PFSK-1 (cell line): ENCODE measurements at regions not wholly inside any gene's neighbourhood (a gene's known extent, or its start where the extent isn't known, plus 50 kb on each side); places are given as distances from the start of the nearest gene placed in this dataset.

Experiments
- POLR2AphosphoS5 ChIP-seq: IDR thresholded peaks from 2 replicates; pipeline ENCODE4 v1.6.1; 2012; ENCODE audit warnings: low read depth, mild to moderate bottlenecking, control low read depth, low read length, moderate library complexity
- SIN3A ChIP-seq: IDR thresholded peaks from 2 replicates; pipeline ENCODE4 v1.6.1; 2012; ENCODE audit warnings: mild to moderate bottlenecking, low read length, moderate library complexity, borderline replicate concordance; ENCODE audit not compliant: insufficient read depth
- TAF1 ChIP-seq: IDR thresholded peaks from 2 replicates; pipeline ENCODE4 v1.6.1; 2012; ENCODE audit warnings: low read length, control low read depth, borderline replicate concordance; ENCODE audit not compliant: insufficient read depth
- TF ChIP-seq, protein P1 (sequence below), 2 experiments: IDR thresholded peaks; 2 replicates each; pipeline versions ENCODE4 v1.6.1 to v1.8.0; 2011 to 2012; ENCODE audit warnings: low read depth in 2 of 2, low read length in 2 of 2, control low read depth in 1 of 2, inconsistent platforms in 1 of 2, mild to moderate bottlenecking in 1 of 2, moderate library complexity in 1 of 2; ENCODE audit not compliant: insufficient read depth in 1 of 2

- TF ChIP-seq SIN3A (no peak), TAF1 (no peak), POLR2AphosphoS5 (no peak)
- TF ChIP-seq, protein P1, sequence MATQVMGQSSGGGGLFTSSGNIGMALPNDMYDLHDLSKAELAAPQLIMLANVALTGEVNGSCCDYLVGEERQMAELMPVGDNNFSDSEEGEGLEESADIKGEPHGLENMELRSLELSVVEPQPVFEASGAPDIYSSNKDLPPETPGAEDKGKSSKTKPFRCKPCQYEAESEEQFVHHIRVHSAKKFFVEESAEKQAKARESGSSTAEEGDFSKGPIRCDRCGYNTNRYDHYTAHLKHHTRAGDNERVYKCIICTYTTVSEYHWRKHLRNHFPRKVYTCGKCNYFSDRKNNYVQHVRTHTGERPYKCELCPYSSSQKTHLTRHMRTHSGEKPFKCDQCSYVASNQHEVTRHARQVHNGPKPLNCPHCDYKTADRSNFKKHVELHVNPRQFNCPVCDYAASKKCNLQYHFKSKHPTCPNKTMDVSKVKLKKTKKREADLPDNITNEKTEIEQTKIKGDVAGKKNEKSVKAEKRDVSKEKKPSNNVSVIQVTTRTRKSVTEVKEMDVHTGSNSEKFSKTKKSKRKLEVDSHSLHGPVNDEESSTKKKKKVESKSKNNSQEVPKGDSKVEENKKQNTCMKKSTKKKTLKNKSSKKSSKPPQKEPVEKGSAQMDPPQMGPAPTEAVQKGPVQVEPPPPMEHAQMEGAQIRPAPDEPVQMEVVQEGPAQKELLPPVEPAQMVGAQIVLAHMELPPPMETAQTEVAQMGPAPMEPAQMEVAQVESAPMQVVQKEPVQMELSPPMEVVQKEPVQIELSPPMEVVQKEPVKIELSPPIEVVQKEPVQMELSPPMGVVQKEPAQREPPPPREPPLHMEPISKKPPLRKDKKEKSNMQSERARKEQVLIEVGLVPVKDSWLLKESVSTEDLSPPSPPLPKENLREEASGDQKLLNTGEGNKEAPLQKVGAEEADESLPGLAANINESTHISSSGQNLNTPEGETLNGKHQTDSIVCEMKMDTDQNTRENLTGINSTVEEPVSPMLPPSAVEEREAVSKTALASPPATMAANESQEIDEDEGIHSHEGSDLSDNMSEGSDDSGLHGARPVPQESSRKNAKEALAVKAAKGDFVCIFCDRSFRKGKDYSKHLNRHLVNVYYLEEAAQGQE (IDR thresholded peaks at IDR 0.05; ENCODE audit: insufficient read depth in 1 of 2, low read depth in 2 of 2, low read length in 2 of 2) = no peak
Observed at GRCh38 chr6:166004876-166005275, 162.8 kb downstream of the TBXT start.
